GM19452 (cell line): ENCODE measurements at regions not wholly inside any gene's neighbourhood (a gene's known extent, or its start where the extent isn't known, plus 50 kb on each side); places are given as distances from the start of the nearest gene placed in this dataset.
"Not testable (repeated sequence)": the region's sequence is repeated elsewhere in the genome, so short reads cannot be mapped to it uniquely, and the experiment has no call there.

Experiments used
- ATAC-seq: cut with Tn5 transposase; IDR thresholded peaks from one replicate; pipeline ENCODE4 v1.9.1; 2021; ENCODE audit not compliant: unreplicated experiment

DNA sequence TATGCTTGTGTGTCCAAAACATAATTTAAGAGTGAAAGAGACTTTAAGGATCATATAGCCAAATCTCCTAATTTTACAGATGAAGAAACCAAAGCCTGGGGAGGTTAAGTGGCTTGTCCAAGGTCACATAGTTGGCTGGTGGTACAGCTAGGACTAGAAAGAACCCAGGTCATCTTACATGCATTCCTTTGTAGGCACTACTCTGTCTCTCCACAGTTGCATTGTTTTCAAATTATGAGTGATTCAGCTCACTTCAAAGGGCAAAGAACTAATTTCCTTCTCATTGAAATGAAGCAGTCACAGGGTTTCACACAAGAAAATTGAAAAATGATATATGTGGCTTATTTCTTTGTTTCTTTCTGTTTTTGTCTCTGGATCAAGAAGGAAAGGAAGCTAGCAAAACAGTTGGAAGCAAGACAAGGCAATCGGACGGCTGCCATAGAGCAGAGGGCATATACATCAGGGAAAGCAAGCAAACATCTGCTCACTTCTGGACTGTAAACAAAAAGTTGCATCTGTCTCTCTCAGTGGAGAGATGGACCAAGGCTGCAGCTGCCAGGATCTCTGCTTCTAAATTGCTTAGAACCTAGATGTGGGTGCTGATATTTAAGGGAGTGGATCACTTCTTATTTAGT is 107.5 kb upstream of the AMOT start:
- no peak for ATAC-seq

DNA sequence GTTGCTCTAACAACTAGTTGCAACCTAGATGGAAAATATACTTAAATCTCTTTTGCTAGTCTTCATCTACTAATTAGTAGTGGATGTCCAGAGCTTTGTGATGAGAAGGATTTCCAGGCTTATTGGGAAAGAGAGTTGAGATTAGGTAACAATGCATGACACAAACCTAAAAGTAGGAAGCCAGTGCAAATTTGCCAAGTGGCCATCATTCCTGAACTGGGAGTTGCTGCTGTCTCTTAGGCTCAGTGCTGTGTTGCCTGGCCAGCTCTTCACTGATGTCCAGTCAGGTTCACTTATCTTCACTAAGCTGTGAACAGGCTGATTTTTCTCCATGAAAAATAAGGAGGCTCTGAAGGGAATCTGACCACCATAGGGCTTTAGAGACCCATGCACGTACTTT is 105.6 kb upstream of the AMOT start:
- no peak for ATAC-seq

DNA sequence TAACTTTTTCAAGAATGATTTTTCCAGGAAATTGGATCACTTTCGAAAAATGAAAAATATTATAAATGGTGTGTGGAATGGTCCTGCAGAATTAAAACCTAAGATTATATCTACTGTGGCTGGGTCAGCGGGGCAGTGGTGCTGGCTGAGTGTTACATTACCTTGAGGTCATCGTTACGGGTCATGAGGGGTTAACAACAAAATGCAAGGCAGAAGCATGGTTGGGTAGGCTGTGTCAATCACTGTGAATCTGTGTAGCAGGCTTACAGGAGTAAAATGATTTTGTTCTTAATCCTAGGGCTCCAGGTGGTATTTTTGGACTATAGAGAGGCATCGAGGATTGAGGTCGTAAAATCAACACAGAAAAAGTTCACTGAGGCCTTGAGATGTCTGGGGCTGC is 105.2 kb upstream of the AMOT start:
- ATAC-seq, result no peak

DNA sequence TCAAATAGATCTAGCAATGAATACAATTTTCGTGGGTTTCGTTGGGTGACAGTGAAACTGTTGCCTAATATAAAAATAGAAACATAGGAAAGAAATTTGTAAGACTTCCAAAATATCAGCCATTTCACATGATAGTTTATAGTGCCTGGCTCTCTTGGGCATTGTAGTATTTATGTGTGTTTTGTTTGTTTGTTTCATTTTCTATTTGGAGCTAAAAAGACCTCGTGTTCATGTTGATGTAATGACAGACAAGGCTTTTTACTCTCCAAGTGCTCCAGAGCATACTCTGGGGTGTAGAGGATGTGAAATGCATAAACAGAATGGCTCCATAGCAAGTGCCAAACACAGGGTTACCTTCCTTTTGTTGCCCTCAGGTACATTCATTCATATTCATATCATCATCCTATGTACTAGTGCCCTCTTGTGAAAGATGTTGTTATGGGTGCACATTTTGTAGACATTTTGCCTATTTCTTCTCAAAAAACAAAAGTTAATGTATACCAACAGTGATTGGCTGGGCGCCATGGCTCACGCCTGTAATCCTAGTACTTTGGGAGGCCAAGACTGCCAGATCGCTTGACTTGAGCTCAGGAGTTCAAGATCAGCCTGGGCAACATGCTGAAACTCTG is 100.7 kb upstream of the AMOT start:
- no peak for ATAC-seq

DNA sequence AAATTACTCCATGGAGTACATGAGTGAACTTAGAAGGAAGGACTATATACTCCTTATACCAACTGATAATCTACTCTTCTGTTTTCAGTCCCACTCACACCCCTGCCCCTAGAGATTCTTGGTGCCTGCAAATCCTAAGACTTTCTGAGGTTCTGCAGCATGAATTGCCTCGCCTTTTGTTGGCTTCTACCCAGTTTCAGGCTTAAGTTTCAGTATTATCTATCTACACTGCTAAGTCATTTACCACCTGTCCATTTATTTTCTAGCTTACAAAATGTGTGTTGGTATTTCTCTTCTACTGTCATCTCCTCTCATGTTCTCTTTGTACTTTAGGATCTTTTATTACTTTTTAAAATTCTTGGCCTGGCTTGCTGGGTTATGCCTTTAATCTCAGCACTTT is 94.4 kb upstream of the AMOT start:
- ATAC-seq, result no peak

DNA sequence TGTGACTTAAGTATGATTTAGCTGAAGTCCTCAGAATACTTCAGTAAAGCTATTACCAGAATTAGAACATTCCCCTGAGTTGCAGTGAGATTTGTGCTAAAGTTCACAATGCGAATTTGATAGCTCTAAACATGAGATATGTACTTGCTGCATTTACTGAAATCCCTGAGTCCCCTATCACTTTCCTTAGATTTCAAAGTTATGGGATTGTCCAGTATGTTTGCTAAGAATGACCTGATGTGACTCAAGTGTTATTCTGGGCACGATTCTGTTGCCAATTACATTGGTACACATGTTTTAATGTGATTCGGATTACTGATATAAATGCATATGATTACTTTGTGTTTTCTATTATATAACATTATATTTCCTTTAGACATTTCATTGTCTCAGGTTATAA is 91.3 kb upstream of the AMOT start:
- no peak for ATAC-seq

DNA sequence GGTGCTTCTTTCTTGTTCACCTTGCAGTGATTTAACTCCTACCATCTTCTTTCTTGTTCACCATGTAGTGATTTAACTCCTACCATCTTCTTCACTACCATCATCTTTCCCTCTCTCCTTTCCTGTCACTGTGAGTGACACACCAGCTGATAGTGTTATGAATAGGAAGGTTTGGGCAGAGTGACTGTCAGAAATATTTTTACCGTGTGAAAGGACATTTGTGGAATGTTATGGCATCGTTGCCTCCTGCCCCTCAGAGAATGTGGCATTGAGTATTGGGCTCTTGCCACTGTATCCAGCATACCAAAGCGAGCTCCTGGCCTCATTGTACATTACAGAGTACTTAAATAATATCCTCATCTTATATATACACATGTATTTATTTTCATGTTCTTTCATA is 90.8 kb upstream of the AMOT start:
- no peak for ATAC-seq

DNA sequence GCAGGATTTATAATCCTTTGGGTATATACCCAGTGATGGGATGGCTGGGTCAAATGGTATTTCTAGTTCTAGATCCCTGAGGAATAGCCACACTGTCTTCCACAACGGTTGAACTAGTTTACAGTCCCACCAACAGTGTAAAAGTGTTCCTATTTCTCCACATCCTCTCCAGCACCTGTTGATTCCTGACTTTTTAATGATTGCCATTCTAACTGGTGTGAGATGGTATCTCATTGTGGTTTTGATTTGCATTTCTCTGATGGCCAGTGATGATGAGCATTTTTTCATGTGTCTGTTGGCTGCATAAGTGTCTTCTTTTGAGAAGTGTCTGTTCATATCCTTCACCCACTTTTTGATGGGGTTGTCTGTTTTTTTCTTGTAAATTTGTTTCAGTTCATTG is 82.8 kb upstream of the AMOT start:
- not testable (repeated sequence) for ATAC-seq

DNA sequence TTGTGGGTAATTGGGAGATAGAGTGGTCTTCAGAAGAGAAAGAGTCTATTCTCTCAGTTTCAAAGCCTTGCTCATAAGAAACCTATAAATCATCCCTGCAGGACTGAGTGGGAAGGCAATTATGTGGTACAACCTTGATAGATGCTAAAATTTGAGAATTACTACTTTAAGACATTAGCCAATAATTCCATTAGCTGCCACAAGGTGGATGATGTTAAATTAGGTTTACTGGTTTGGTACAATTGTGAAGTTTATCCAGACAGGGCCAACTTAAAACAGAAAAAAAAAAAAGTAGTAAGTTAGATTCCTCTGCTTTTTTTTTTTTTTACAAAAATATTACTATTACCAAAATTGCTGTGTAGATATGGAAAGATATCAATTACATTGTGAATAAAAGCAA is 73.2 kb upstream of the AMOT start:
- ATAC-seq, result no peak

DNA sequence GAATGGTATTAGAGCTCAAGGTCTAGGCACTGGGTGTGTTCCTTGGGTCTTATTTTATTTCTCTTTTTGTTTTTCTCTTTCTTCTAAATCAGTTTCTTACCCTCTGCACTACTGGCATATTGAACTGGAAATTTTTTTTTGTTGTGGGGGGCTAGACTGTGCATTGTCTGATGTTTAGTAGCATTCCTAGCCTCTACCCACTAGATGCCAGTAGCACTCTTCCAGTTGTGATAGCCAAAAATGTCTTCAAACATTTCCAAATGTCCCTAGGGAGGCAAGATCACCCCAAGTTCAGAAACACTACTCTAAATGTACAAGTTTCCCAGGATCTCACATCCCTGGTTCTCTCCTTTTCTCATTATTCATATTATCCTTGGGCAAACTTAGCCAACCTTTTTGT is 69.8 kb upstream of the AMOT start:
- ATAC-seq, result no peak

DNA sequence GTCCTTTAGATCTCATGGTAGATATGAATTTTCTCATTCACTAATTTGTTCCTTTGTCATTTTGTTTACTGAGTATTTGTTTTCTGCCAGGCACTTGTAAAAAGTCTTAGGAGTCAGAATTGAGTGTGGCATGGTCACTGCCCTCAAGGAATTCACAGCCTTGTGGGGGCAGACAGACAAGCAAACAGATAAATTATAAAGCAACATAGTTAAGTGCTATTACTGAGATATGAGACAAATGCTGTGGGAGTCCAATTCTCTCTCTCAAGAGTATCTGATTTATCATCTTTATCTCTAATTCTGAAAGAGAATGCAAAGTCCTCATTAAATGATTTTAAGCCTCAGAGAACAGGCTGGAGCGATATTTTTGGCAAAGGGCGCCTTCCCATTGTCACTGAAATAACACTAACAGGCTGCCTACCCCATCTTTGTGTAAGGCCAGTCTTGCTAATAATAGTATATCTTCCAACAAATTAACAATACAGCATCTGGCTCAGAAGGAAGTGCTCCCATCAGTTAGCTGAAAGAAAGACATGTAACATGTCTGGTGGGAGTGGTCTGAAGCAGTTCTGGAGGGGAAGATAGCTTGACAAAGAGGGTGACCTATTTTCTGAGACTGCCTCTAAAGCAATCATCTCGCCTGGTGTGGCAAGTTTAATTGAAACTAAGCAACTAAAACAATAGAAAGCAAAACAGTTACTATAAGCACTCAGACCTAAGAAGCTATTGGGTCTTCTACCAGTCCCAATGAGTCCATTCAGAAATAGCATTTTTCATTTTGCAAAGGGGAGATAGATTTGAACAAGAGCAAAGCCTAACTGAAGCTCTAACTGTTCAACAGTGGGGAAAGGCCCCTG is 61.5 kb upstream of the AMOT start:
- no peak for ATAC-seq

DNA sequence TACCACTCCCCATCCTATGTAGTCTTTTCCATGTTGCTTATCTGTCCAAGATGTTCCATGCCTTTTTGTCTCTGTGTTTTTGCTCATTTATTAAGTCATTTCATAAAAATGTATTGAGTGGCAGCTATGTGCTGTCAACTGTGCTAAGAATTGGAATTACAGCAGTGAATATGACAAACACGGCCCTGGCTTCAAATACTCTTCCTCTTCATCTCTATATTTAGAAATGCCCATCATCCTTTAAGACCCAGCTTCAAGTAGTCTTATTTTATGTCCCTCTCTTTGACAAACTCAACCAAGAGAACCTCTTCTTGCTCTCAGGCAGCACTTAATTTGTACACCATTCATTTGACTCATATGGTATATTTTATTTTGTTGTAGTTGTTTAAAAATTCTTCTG is 55.4 kb upstream of the AMOT start:
- ATAC-seq, result no peak
